ENCODE measurements at regions not wholly inside any gene's neighbourhood (a gene's known extent, or its start where the extent isn't known, plus 50 kb on each side); places are given as distances from the start of the nearest gene placed in this dataset.

DNA sequence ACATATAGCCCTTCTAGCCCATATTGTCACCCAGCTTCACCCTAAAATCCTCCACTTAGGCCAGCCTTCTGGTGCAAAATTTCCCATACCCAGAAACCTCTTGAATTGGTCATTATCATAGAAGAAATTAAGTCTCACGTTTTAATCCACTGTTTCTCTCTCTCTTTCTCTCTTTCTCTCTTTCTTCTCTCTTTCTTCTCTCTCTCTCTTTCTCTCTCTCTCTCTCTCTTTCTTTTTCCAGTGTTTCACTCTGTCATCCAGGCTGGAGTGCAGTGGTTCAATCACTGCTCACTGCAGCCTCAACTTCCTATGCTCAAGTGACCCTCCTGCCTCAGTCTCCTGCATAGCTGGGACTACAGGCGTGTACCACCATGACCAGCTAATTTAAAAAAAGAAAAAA, 363.4 kb downstream of the TMEM167A start:
- Histone ChIP-seq H3K79me2 (ENCODE audit: insufficient read depth, low read length) (no peaks in the 10 kb centered on the region), H4K20me1 (ENCODE audit: insufficient read depth, low read length) (no peaks in the 10 kb centered on the region), H3K9ac (ENCODE audit: low read depth, low read length) (no peak overlapping the region), H2AFZ (ENCODE audit: low read depth, low read length) (no peak overlapping the region), H3K27me3 (ENCODE audit: insufficient read depth, low read length, poor library complexity) (no peaks in the 10 kb centered on the region), H3K27ac (ENCODE audit: low read length) (no peak overlapping the region), H3K4me2 (ENCODE audit: insufficient read depth, low read length) (no peak overlapping the region), H3K36me3 (ENCODE audit: insufficient read depth, low read length) (no peaks in the 10 kb centered on the region), H3K4me1 (ENCODE audit: insufficient read depth, low read length) (peaks cover 2% of the 10 kb centered on the region; the same call in 1 of the 2 replicates), H3K4me3 (ENCODE audit: low read depth in 1 of 2, low read length in 2 of 2) (no peak overlapping the region), H3K9me3 (ENCODE audit: insufficient read depth, low read length, severe bottlenecking) (no peaks in the 10 kb centered on the region)
- TF ChIP-seq, protein P1, sequence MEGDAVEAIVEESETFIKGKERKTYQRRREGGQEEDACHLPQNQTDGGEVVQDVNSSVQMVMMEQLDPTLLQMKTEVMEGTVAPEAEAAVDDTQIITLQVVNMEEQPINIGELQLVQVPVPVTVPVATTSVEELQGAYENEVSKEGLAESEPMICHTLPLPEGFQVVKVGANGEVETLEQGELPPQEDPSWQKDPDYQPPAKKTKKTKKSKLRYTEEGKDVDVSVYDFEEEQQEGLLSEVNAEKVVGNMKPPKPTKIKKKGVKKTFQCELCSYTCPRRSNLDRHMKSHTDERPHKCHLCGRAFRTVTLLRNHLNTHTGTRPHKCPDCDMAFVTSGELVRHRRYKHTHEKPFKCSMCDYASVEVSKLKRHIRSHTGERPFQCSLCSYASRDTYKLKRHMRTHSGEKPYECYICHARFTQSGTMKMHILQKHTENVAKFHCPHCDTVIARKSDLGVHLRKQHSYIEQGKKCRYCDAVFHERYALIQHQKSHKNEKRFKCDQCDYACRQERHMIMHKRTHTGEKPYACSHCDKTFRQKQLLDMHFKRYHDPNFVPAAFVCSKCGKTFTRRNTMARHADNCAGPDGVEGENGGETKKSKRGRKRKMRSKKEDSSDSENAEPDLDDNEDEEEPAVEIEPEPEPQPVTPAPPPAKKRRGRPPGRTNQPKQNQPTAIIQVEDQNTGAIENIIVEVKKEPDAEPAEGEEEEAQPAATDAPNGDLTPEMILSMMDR (IDR thresholded peaks at IDR 0.05; ENCODE audit: borderline replicate concordance, extremely low read depth, low read length, poor library complexity, severe bottlenecking): no peak
- no peak for TF ChIP-seq EZH2 (IDR thresholded peaks at IDR 0.05; ENCODE audit: borderline replicate concordance, low read depth, low read length, severe bottlenecking)
- DNase-seq: no peak
- no peak for ATAC-seq (ENCODE audit: insufficient read depth, low read depth)

GRCh38 chr5:82707741-82708140, 369.5 kb downstream of the TMEM167A start:
- H3K4me2 ChIP-seq (ENCODE audit: insufficient read depth, low read length): no peak overlapping the region
- no peaks in the 10 kb centered on the region for H4K20me1 ChIP-seq (ENCODE audit: insufficient read depth, low read length)
- TF ChIP-seq, protein P1 (IDR thresholded peaks at IDR 0.05; ENCODE audit: borderline replicate concordance, extremely low read depth, low read length, poor library complexity, severe bottlenecking): no peak
- no peak for TF ChIP-seq EZH2 (IDR thresholded peaks at IDR 0.05; ENCODE audit: borderline replicate concordance, low read depth, low read length, severe bottlenecking)
- no peaks in the 10 kb centered on the region for H3K36me3 ChIP-seq (ENCODE audit: insufficient read depth, low read length)
- no peaks in the 10 kb centered on the region for H3K79me2 ChIP-seq (ENCODE audit: insufficient read depth, low read length)
- H3K4me1 ChIP-seq (ENCODE audit: insufficient read depth, low read length): no peaks in the 10 kb centered on the region
- no peak overlapping the region for H3K4me3 ChIP-seq (ENCODE audit: low read depth in 1 of 2, low read length in 2 of 2)
- H3K27me3 ChIP-seq (ENCODE audit: insufficient read depth, low read length, poor library complexity): no peaks in the 10 kb centered on the region
- H3K9me3 ChIP-seq (ENCODE audit: insufficient read depth, low read length, severe bottlenecking): no peaks in the 10 kb centered on the region
- no peak overlapping the region for H2AFZ ChIP-seq (ENCODE audit: low read depth, low read length)
- DNase-seq (no peak), ATAC-seq (ENCODE audit: insufficient read depth, low read depth) (no peak)
- H3K9ac ChIP-seq (ENCODE audit: low read depth, low read length): no peak overlapping the region
- H3K27ac ChIP-seq (ENCODE audit: low read length): no peak overlapping the region

DNA sequence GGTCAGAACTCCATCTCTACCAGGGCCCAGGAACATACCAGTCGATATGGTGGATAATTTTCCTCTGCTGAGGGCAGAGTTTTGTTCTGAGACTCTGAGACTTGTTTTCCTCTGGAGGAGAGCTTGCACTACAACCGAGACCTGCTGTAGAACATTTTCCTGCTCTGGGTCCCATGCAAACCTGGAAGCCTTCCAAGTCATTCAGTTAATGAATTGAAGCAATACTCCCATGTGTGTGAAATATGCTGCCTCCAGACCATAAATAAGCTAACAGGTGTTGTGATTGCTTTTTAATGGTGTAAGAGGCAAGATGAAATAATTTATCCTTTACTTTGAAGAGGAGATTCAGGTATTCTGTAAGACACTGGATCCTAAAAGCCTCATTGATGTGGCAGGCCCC, 372.8 kb downstream of the TMEM167A start:
- H3K4me1 ChIP-seq (ENCODE audit: insufficient read depth, low read length): no peaks in the 10 kb centered on the region
- no peak overlapping the region for H3K4me2 ChIP-seq (ENCODE audit: insufficient read depth, low read length)
- no peak overlapping the region for H3K9ac ChIP-seq (ENCODE audit: low read depth, low read length)
- no peak overlapping the region for H2AFZ ChIP-seq (ENCODE audit: low read depth, low read length)
- no peaks in the 10 kb centered on the region for H3K36me3 ChIP-seq (ENCODE audit: insufficient read depth, low read length)
- H3K9me3 ChIP-seq (ENCODE audit: insufficient read depth, low read length, severe bottlenecking): no peaks in the 10 kb centered on the region
- no peaks in the 10 kb centered on the region for H4K20me1 ChIP-seq (ENCODE audit: insufficient read depth, low read length)
- DNase-seq: no peak
- H3K27me3 ChIP-seq (ENCODE audit: insufficient read depth, low read length, poor library complexity): no peaks in the 10 kb centered on the region
- no peak overlapping the region for H3K4me3 ChIP-seq (ENCODE audit: low read depth in 1 of 2, low read length in 2 of 2)
- H3K27ac ChIP-seq (ENCODE audit: low read length): no peak overlapping the region
- H3K79me2 ChIP-seq (ENCODE audit: insufficient read depth, low read length): no peaks in the 10 kb centered on the region
- TF ChIP-seq, protein P1 (IDR thresholded peaks at IDR 0.05; ENCODE audit: borderline replicate concordance, extremely low read depth, low read length, poor library complexity, severe bottlenecking): no peak
- no peak for TF ChIP-seq EZH2 (IDR thresholded peaks at IDR 0.05; ENCODE audit: borderline replicate concordance, low read depth, low read length, severe bottlenecking)
- ATAC-seq (ENCODE audit: insufficient read depth, low read depth): no peak

- H3K4me3 ChIP-seq (ENCODE audit: low read depth in 1 of 2, low read length in 2 of 2): no peak overlapping the region
- no peak overlapping the region for H3K4me2 ChIP-seq (ENCODE audit: insufficient read depth, low read length)
- no peaks in the 10 kb centered on the region for H3K9me3 ChIP-seq (ENCODE audit: insufficient read depth, low read length, severe bottlenecking)
- no peak for ATAC-seq (ENCODE audit: insufficient read depth, low read depth)
- H3K27me3 ChIP-seq (ENCODE audit: insufficient read depth, low read length, poor library complexity): no peaks in the 10 kb centered on the region
- no peak overlapping the region for H3K9ac ChIP-seq (ENCODE audit: low read depth, low read length)
- H3K36me3 ChIP-seq (ENCODE audit: insufficient read depth, low read length): no peaks in the 10 kb centered on the region
- no peak for DNase-seq
- H3K79me2 ChIP-seq (ENCODE audit: insufficient read depth, low read length): no peaks in the 10 kb centered on the region
- no peak overlapping the region for H3K27ac ChIP-seq (ENCODE audit: low read length)
- no peaks in the 10 kb centered on the region for H4K20me1 ChIP-seq (ENCODE audit: insufficient read depth, low read length)
- no peak overlapping the region for H2AFZ ChIP-seq (ENCODE audit: low read depth, low read length)
- no peaks in the 10 kb centered on the region for H3K4me1 ChIP-seq (ENCODE audit: insufficient read depth, low read length)
- TF ChIP-seq, protein P1 (IDR thresholded peaks at IDR 0.05; ENCODE audit: borderline replicate concordance, extremely low read depth, low read length, poor library complexity, severe bottlenecking): no peak
Measured at GRCh38 chr5:82702046-82702445, 375.1 kb downstream of the TMEM167A start.

Data from DND-41 (cell line).